Left ventricle myocardium inferior (tissue), 1 donor: ENCODE measurements at regions not wholly inside any gene's neighbourhood (a gene's known extent, or its start where the extent isn't known, plus 50 kb on each side); places are given as distances from the start of the nearest gene placed in this dataset.

Source experiments
- DNase-seq: peaks from one replicate; pipeline ENCODE4 v3.0.0-alpha.2; 2020
- H3K27ac ChIP-seq: fragments of 200-600 bp; replicated peaks from 2 replicates; pipeline ENCODE4 v1.8.0; 2021
- H3K27me3 ChIP-seq: fragments of 200-600 bp; 2 replicates; pipeline ENCODE4 v1.8.0; 2021; ENCODE audit warnings: low read depth
- H3K36me3 ChIP-seq: fragments of 200-600 bp; 2 replicates; pipeline ENCODE4 v1.8.0; 2021
- H3K4me1 ChIP-seq: fragments of 200-600 bp; 2 replicates; pipeline ENCODE4 v1.8.0; 2021
- H3K4me3 ChIP-seq: fragments of 200-600 bp; 2 replicates; pipeline ENCODE4 v1.8.0; 2021; ENCODE audit warnings: mild to moderate bottlenecking, moderate library complexity
- H3K9me3 ChIP-seq: fragments of 200-600 bp; replicated peaks from 2 replicates; pipeline ENCODE4 v1.8.0; 2021
- intact Hi-C: fragments of 100-400 bp; cut with micrococcal nuclease; formaldehyde crosslinking; loops from one replicate; pipeline ENCODE4 v1.11.0; 2022
- TF ChIP-seq, protein P1 (sequence below): fragments of 200-600 bp; IDR thresholded peaks from 2 replicates; pipeline ENCODE4 v1.8.0; 2021; ENCODE audit warnings: antibody characterized with exemption, mild to moderate bottlenecking, borderline replicate concordance
- donor health status: DM: no; HTN: yes; CAD: no; lungs with severe emphysema.

DNA sequence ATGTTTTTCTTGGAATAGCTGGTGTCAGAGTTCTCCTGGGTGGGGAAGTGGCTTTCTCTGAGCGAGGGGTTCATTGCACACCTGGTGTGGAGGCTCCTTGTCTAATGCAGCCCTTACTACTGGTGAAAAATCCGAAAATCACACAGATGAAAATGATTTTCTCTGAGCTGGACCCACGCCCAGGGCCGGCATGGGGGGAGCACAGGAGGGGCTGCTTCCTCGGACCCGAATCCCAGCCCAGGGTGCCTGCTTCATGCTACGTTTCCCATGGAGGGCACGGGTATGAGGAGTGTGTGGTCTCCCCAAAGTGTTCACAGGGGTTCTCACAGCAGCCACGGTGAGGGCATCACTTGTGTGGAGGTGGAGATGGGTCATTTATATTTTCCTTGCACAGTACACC lies 288.0 kb upstream of the HDAC4 start:
- Histone ChIP-seq H3K9me3 (no peaks in the 10 kb centered on the region), H3K27me3 (peaks cover 51% of the 10 kb centered on the region), H3K27ac (no peak overlapping the region), H3K4me3 (no peak overlapping the region), H3K4me1 (peaks cover 10% of the 10 kb centered on the region), H3K36me3 (no peaks in the 10 kb centered on the region)
- DNase-seq = no peak
- intact Hi-C loops = no loop called here
- TF ChIP-seq, protein P1, sequence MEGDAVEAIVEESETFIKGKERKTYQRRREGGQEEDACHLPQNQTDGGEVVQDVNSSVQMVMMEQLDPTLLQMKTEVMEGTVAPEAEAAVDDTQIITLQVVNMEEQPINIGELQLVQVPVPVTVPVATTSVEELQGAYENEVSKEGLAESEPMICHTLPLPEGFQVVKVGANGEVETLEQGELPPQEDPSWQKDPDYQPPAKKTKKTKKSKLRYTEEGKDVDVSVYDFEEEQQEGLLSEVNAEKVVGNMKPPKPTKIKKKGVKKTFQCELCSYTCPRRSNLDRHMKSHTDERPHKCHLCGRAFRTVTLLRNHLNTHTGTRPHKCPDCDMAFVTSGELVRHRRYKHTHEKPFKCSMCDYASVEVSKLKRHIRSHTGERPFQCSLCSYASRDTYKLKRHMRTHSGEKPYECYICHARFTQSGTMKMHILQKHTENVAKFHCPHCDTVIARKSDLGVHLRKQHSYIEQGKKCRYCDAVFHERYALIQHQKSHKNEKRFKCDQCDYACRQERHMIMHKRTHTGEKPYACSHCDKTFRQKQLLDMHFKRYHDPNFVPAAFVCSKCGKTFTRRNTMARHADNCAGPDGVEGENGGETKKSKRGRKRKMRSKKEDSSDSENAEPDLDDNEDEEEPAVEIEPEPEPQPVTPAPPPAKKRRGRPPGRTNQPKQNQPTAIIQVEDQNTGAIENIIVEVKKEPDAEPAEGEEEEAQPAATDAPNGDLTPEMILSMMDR = no peak

DNA sequence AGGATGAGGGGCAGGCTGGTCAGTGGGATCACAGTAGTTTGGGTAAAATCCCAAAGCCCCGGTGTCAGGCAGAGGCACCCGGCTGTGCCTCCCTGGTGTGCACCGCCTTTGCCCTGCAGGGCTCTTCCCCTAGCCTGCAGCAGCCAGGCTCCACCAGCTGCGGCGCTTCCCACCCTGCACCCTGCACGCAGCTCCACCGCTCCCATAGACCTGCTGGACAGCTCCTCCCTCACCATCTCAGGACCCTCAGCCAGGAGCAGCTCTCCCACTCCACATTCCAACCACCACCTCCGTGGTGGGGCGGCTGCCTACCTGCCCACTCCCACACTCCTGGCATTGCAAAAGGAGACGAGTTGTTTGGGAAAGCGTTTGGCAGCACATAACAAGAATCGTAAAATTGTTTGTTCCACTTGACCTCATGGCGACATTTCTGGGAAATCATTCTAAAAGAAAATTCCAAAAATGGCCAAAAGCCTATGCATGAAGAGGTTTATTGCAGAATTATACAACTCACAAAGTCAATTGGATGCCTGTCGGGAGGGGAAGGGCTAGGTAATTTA lies 287.4 kb upstream of the HDAC4 start:
- Histone ChIP-seq H3K4me1 (peaks cover 10% of the 10 kb centered on the region), H3K27me3 (peaks cover 57% of the 10 kb centered on the region), H3K9me3 (peaks cover 2% of the 10 kb centered on the region), H3K36me3 (no peaks in the 10 kb centered on the region), H3K4me3 (no peak overlapping the region), H3K27ac (no peak overlapping the region)
- TF ChIP-seq, protein P1 = no peak
- no peak for DNase-seq
- intact Hi-C loops = no loop called here

DNA sequence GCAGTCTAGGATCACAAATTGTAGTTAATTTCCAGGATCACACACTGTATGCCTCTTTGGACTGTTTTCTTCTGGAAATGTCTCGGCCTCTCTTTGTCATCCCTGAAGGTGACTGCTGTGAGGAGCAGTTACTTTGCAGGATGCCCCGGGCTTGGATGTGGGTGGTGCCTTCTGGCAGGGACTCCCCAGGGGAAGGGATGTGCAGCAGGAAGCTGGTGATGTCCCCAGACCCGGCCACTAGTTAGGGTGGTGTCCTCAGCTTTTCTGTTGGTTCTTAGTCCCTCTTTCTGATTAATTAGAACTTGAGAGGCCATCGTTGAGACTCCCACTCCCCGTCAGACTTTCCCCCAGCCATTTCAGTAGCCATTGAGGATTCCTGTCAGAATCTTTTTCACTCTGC lies 286.6 kb upstream of the HDAC4 start:
- intact Hi-C loops = no loop called here
- peaks cover 10% of the 10 kb centered on the region for H3K9me3 ChIP-seq
- TF ChIP-seq, protein P1 = no peak
- peaks cover 65% of the 10 kb centered on the region for H3K27me3 ChIP-seq
- no peaks in the 10 kb centered on the region for H3K36me3 ChIP-seq
- H3K4me1 ChIP-seq = peaks cover 10% of the 10 kb centered on the region
- H3K27ac ChIP-seq = no peak overlapping the region
- H3K4me3 ChIP-seq = no peak overlapping the region
- DNase-seq = no peak

DNA sequence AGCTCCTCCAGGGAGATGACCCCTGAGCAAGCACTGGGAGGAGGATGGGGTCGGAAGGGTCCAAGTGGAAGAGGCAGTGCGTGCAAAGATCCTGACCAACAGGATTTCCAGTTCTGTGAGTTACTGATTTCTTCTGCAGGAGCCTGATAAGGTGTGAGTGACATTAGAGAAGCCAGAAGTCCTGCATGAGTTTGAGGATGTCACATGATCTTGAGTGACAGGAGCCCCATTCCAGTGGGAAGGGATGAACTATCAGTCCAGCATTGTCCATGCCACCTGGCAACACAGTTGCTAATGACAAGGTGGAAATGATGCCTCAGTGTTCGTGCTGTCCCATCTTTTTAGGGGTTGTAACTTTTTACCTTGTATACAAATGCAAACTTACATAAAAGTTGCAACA lies 285.1 kb upstream of the HDAC4 start:
- Histone ChIP-seq H3K27ac (no peak overlapping the region), H3K9me3 (peaks cover 15% of the 10 kb centered on the region), H3K27me3 (peaks cover 70% of the 10 kb centered on the region), H3K4me1 (peaks cover under 1% of the 10 kb centered on the region), H3K36me3 (no peaks in the 10 kb centered on the region), H3K4me3 (no peak overlapping the region)
- DNase-seq = no peak
- intact Hi-C loops = no loop called here
- TF ChIP-seq, protein P1 = no peak

DNA sequence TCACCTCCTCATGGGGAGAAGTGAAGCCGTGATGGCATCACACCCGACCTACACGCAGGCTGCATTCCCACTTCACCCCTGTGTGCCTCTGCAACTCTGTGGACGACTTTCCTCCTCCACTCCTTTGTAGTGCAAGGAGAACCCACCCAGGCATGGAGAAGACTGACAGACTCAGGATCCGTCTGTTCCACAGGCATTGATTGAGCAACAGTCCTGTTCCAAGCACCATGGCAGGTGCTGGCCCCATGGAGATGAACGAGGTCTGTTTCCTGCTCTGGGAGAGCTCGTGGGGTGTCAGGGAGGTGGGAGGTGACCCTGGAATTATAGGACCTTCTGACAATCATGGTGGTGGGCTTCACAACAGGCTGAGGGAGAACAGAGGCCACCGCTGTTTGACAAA lies 284.7 kb upstream of the HDAC4 start:
- Histone ChIP-seq H3K27ac (no peak overlapping the region), H3K4me1 (no peaks in the 10 kb centered on the region), H3K27me3 (peaks cover 74% of the 10 kb centered on the region), H3K36me3 (no peaks in the 10 kb centered on the region), H3K9me3 (peaks cover 15% of the 10 kb centered on the region), H3K4me3 (no peak overlapping the region)
- DNase-seq = no peak
- intact Hi-C loops = no loop called here
- TF ChIP-seq, protein P1 = no peak
